Gastrocnemius medialis (tissue), 4 donors: ENCODE measurements at regions not wholly inside any gene's neighbourhood (a gene's known extent, or its start where the extent isn't known, plus 50 kb on each side); places are given as distances from the start of the nearest gene placed in this dataset.

ENCODE experiments used
- CTCF ChIP-seq, 5 experiments: fragments of 450-650 bp in 3 of 5; fragments of 200-600 bp in 2 of 5; sonication (generic) in 2 of 5; IDR thresholded peaks in 4 of 5; conservative IDR thresholded peaks in 1 of 5; 1 replicate in 4 of 5; 2 replicates in 1 of 5; pipeline ENCODE4 v1.5.1; 2016 to 2019; ENCODE audit warnings: antibody characterized with exemption in 5 of 5, mild to moderate bottlenecking in 3 of 5, moderate library complexity in 3 of 5
- POLR2A ChIP-seq, 2 donors: fragments of 450-650 bp; IDR thresholded peaks; one replicate each; pipeline ENCODE4 v1.6.1; 2017; ENCODE audit warnings: antibody characterized with exemption in 2 of 2, mild to moderate bottlenecking in 2 of 2, moderate library complexity in 2 of 2

- TF ChIP-seq CTCF (IDR thresholded peaks at IDR 0.05 in 4 of 5, conservative IDR thresholded peaks at IDR 0.05 in 1 of 5) (no peak), POLR2A (IDR thresholded peaks at IDR 0.05) (no peak)
Observed at GRCh38 chr9:92242260-92243136, 51.0 kb downstream of the IARS1 start.
